ENCODE measurements at regions not wholly inside any gene's neighbourhood (a gene's known extent, or its start where the extent isn't known, plus 50 kb on each side); places are given as distances from the start of the nearest gene placed in this dataset.
"Not testable (repeated sequence)": the region's sequence is repeated elsewhere in the genome, so short reads cannot be mapped to it uniquely, and the experiment has no call there.

DNA sequence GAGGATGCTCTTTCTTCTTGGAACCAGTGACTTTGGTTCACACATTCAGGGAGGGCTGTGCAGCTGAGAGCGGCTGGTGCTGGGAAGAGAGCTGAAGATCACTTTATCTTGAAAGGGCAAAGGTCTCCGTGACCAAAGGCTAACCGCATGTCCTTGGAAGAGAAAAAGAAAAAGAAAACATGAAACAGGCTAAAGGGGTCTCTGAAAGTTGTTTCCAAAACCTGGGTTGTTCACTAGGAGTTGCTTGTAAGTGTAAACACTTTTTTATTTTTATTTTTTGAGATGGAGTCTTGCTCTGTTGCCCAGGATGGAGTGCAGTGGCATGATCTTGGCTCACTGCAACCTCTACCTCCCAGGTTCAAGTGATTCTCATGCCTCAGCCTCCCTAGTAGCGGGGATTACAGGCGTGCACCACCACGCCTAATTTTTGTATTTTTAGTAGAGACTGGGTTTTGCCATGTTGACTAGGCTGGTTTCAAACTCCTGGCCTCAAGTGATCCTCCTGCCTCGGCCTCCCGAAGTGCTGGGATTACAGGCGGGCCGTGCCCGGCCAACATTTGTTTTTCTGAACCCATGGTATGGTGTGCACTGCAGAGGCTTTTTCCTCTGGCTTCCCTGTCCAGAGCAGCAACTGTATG, 208.6 kb downstream of the C9orf50 start:
- Histone ChIP-seq H3K27ac (peak overlapping the region; percentile 97 to 98), H3K4me1 (replicated peaks in 1 of 2) (peaks cover 60 to 61% of the 10 kb centered on the region in 2 donors), H3K4me3 (peak overlapping the region in 1 of 5 donors; percentile 35)
- in situ Hi-C loops (cut with MboI; ENCODE audit: low pct_unique_long_range_greater_than_20kb in 2 of 9, low sequenced_read_pairs in 9 of 9, unreplicated experiment in 9 of 9); ATAC-seq (replicated peaks in 6 of 8): not testable (repeated sequence)
- WGBS, 10 experiments, result 67 to 100% (median 100%) methylated on average over 1 to 10 of the region's 11 CpGs; no CpG with 5 or more reads in 3 of the 10 experiments

DNA sequence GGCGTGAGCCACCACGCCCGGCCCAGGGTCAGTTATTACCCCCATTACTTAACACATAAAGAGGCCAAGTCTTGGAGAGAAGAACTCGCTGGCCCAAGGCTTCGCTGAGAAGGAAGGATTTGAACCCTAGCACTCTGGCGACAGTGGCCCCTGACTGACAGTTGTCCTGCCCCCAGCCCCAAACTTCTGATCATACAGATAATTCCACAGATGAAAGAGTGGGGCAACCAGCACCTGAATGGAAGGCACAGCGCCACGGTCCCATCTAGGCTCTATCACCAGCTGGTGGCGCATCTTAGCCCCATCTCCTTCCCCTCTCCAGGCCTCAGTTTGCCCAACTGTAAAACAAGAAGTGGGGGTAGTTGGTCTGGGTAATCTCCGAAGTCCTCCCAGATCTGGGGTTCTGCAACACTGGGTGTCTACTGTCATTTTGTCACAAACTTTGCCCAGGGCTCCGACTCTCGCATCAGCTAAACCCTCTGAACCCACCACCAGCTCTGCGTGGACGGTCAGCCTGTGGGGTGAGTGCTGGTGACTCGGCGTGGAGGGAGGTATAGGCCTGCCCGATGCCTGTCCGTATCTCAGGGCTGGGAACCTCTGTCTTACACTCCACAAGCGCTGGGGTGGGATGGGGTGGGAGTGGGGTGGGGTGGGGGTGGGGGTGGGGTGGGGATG, 209.3 kb downstream of the C9orf50 start:
- Histone ChIP-seq H3K27ac (peak overlapping the region; percentile 8 to 98), H3K4me1 (replicated peaks in 1 of 2) (peaks cover 55 to 56% of the 10 kb centered on the region in 2 donors), H3K4me3 (no peak overlapping the region)
- no peak for ATAC-seq (replicated peaks in 6 of 8)
- WGBS, 10 experiments, result 94 to 100% (median 100%) methylated on average over 1 to 5 of the region's 19 CpGs; no CpG with 5 or more reads in 5 of the 10 experiments
- in situ Hi-C loops (cut with MboI; ENCODE audit: low pct_unique_long_range_greater_than_20kb in 2 of 9, low sequenced_read_pairs in 9 of 9, unreplicated experiment in 9 of 9), result no loop called here

DNA sequence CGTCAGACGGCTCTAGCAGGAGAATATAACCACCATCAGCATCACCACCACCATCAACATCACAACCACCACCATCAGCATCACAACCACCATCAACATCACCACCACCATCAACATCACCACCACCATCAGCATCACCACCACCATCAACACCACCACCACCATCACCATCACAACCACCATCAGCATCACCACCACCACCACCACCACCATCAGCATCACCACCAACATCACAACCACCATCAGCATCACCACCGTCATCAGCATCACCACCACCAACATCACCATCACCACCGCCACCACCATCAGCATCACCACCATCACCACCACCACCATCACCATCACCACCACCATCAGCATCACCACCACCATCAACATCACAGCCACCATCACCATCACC, 210.7 kb downstream of the C9orf50 start:
- in situ Hi-C loops (cut with MboI; ENCODE audit: low pct_unique_long_range_greater_than_20kb in 2 of 9, low sequenced_read_pairs in 9 of 9, unreplicated experiment in 9 of 9), result no loop called here
- no CpG with 5 or more reads among the region's 4 CpGs for WGBS, 10 experiments
- peaks cover 41 to 42% of the 10 kb centered on the region in 2 donors for H3K4me1 ChIP-seq (replicated peaks in 1 of 2)

DNA sequence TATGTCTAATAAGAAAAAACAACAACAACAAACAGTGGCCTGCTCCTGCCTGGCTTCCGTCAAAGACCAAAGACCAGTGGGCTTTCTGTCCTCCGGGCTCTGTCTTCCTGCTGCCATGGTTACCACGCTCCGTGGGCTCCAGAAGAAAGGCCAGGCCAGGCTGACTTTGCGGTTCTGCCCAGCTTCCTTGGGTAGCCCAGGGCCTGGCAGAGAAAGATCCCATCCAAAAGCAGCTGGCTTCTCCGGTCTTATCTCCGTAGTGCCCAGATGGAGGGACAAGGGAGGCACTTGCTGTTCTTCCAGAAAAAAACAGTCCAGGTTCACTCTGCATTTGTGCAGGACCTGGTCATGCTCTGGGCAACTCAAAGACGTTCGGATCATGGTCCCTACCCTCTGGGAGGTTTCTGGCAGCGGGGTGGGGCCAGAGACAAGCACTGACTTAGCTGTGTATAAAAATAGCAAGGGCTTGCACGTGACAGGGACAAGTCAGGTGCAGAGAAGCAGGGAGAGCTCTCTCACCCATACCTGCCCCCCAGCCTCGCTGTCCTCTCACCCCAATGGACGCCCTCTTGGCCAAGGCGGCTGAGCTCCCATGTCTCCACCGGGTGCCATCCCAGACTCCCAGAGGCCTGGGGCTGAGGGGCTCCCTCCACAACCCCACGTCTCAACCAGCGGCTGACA, 212.2 kb downstream of the C9orf50 start:
- H3K4me3 ChIP-seq, result no peak overlapping the region
- 26 to 100% (median 67%) methylated on average over 2 to 7 of the region's 17 CpGs; no CpG with 5 or more reads in 2 of the 10 experiments for WGBS, 10 experiments
- in situ Hi-C loops (cut with MboI; ENCODE audit: low pct_unique_long_range_greater_than_20kb in 2 of 9, low sequenced_read_pairs in 9 of 9, unreplicated experiment in 9 of 9), result no loop called here
- H3K27ac ChIP-seq, result peak overlapping the region in 1 of 2 donors; percentile 17
- peak in 2 of 8 experiments; percentile 13 for ATAC-seq (replicated peaks in 6 of 8)
- H3K4me1 ChIP-seq (replicated peaks in 1 of 2), result peaks cover 33 to 37% of the 10 kb centered on the region in 2 donors

More for the DNA sequence above, 210.7 kb downstream of the C9orf50 start:
- Histone ChIP-seq H3K27ac (no peak overlapping the region), H3K4me3 (no peak overlapping the region)
- no peak for ATAC-seq (replicated peaks in 6 of 8)

DNA sequence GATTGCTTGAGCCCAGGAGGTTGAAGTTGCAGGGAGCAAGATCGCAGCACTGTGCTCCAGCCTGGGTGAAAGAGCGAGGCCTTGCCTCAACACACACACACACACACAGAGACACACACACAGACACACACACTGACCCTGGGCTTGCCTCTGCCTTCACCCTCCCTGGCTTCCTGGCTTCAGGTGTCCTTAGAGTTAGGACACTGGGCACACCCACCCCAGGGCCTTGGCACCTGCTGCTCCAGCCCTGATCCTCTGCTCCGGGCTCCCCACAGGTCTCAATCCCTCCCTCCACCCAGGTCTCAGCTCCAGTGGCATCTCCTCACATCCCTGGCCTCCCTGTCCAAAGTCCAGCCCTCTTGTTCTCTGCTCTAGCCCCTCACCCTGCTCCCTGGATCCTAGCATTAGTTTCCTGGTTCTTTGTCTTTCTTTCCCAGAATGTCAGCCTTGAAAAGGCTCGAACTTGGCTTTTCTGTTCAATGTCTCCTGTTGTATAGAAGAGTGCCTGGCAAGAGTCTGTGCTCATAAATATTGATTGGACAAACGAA, 212.9 kb downstream of the C9orf50 start:
- in situ Hi-C loops (cut with MboI; ENCODE audit: low pct_unique_long_range_greater_than_20kb in 2 of 9, low sequenced_read_pairs in 9 of 9, unreplicated experiment in 9 of 9), result no loop called here
- Histone ChIP-seq H3K27ac (peak overlapping the region in 1 of 2 donors; percentile 54), H3K4me1 (replicated peaks in 1 of 2) (peaks cover 40 to 44% of the 10 kb centered on the region in 2 donors), H3K4me3 (no peak overlapping the region)
- ATAC-seq (replicated peaks in 6 of 8), result no peak
- WGBS, 10 experiments, result 33 to 80% (median 50%) methylated on average over 1 to 2 of the region's 5 CpGs; no CpG with 5 or more reads in 5 of the 10 experiments

DNA sequence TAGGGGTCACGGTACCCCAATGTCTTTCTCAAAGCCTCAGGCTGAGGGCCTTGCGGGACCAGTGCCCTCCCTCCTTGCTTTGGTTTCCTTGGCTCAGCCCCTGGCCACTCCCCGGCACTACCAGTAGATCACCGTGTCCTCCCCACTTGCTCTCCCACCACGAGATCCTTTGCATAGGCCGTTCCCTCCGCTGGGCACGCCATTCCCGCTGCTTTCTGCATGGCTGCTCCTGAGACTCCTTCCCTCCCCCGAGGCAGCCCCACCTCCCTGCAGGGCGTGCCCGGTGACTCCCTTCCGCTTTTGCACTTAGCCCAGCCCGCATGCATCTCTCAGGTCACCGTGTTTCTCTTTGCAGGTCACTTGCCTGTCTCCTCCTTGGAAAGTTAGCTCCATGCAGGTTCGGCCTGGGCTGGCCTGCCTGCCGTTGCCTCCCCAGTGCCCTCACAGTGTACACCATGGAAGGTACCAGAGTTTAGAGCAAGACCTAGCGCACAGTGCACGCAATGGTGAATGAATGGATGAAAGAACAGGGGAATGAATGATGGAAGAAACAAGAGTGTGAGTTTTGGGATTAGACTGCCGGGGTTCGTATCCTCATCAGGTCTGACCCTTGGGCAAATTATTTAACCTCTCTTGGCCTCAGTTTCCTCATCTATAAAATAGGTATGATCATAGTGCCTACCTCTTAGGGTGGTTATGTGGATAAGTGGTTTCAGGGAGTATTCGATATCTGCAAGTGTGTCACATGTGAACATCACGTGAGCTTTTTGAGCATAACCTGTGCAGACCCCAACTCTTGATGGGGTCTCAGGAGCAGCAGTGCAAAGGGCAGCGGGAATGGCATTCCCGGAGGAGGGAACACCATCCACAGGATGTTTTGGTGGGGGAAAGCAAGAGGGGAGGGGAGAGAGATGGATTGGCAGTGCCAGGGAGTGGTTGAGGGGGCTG, 214.3 kb downstream of the C9orf50 start:
- H3K27ac ChIP-seq, result no peak overlapping the region

DNA sequence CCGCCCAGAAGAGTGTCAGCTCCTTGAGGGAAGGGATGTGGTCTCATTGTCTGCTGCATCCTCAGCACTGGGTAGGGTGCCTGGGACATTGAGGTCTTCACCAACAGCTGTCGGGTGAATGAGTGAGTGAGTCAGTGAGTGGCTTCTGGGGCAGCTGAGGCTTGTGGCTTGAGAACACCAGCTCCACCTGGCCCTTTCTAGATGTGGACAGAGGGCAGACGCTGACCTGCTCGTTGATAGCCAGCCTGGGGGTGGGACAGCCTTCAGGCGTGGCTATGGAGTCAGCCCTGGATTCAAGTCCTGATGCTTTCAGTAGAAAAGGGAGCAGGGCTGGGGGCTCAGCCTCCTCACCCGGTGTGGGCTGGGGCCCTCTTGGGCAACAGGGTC, 215.1 kb downstream of the C9orf50 start:
- in situ Hi-C loops (cut with MboI; ENCODE audit: low pct_unique_long_range_greater_than_20kb in 2 of 9, low sequenced_read_pairs in 9 of 9, unreplicated experiment in 9 of 9), result no loop called here
- ATAC-seq (replicated peaks in 6 of 8), result no peak
- no peak overlapping the region for H3K4me3 ChIP-seq
- WGBS, 10 experiments, result 29 to 100% (median 93%) methylated on average over 1 to 3 of the region's 6 CpGs; no CpG with 5 or more reads in 6 of the 10 experiments
- peaks cover 45 to 53% of the 10 kb centered on the region in 2 donors for H3K4me1 ChIP-seq (replicated peaks in 1 of 2)
- H3K27ac ChIP-seq, result no peak overlapping the region

More for the DNA sequence above, 214.3 kb downstream of the C9orf50 start:
- H3K4me1 ChIP-seq (replicated peaks in 1 of 2), result peaks cover 39 to 47% of the 10 kb centered on the region in 2 donors
- peak in 3 of 8 experiments; percentile 93 to 95 (median 94) for ATAC-seq (replicated peaks in 6 of 8)
- WGBS, 10 experiments, result 20 to 96% (median 81%) methylated on average over 1 to 14 of the region's 25 CpGs
- in situ Hi-C loops (cut with MboI; ENCODE audit: low pct_unique_long_range_greater_than_20kb in 2 of 9, low sequenced_read_pairs in 9 of 9, unreplicated experiment in 9 of 9), result no loop called here
- no peak overlapping the region for H3K4me3 ChIP-seq

DNA sequence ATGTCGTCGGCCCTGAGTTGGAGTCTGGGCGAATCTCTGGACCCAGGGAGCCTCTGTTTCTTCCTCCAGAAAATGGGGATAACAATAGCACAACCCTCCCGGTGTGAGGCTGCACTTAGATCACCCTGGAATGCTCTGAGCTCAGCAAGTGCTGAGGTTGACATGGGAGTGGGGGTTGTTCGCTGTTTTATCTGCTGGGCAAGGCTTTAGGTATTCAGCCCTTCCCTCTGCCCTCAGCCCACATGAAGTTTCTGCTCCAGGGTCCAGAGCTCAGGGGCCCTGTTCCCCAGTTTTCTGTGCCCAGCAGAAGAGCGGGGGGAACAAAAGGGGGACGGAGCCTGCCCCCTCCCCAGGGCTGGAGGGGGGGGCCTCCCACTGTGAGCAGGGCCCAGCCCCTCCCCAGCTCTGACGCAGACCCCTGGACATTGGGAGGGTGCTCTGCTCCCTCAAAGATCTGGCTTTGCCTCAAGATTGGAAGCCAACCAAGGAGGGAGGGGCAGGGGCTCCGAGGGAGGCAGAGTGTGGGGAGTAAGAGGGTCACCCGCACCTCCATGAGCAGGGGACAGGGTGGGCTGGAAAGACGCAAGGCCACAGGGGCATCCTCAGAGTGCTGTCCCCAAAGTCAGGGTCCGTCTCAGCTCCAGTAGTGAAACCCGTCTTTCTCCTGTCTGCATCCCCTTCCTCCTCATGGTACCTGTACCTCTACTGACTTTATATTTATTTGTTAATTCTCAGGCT, 215.6 kb downstream of the C9orf50 start:
- ATAC-seq (replicated peaks in 6 of 8), result no peak
- H3K27ac ChIP-seq, result no peak overlapping the region
- 77 to 87% methylated on average over 2 to 5 of the region's 13 CpGs; no CpG with 5 or more reads in 8 of the 10 experiments for WGBS, 10 experiments
- H3K4me1 ChIP-seq (replicated peaks in 1 of 2), result peaks cover 50 to 56% of the 10 kb centered on the region in 2 donors
- no peak overlapping the region for H3K4me3 ChIP-seq
- in situ Hi-C loops (cut with MboI; ENCODE audit: low pct_unique_long_range_greater_than_20kb in 2 of 9, low sequenced_read_pairs in 9 of 9, unreplicated experiment in 9 of 9), result no loop called here

DNA sequence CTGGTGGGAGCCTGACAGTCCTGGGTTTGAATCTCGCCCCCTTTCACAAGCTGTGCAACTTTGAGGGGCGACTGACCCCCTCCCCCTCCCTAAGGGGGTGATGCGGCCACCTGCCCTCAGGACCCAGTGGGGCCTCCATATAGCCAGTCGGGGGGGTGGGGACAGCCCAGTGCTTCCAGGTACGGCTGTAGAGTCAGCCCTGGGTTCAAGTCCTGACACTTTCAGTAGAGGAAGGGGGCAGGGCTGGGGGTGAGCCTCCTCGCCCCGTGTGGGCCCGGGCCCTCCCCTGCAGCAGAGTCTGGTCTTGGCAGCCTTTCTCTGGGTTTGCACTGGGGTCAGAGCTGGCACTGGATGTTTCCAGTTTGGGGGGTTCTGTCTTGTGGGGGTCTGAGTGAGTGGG, 216.3 kb downstream of the C9orf50 start:
- H3K4me1 ChIP-seq (replicated peaks in 1 of 2), result peaks cover 55 to 62% of the 10 kb centered on the region in 2 donors
- H3K4me3 ChIP-seq, result no peak overlapping the region
- in situ Hi-C loops (cut with MboI; ENCODE audit: low pct_unique_long_range_greater_than_20kb in 2 of 9, low sequenced_read_pairs in 9 of 9, unreplicated experiment in 9 of 9), result no loop called here
- ATAC-seq (replicated peaks in 6 of 8), result no peak
- no peak overlapping the region for H3K27ac ChIP-seq
- 80 to 100% methylated on average over 1 to 2 of the region's 8 CpGs; no CpG with 5 or more reads in 8 of the 10 experiments for WGBS, 10 experiments

DNA sequence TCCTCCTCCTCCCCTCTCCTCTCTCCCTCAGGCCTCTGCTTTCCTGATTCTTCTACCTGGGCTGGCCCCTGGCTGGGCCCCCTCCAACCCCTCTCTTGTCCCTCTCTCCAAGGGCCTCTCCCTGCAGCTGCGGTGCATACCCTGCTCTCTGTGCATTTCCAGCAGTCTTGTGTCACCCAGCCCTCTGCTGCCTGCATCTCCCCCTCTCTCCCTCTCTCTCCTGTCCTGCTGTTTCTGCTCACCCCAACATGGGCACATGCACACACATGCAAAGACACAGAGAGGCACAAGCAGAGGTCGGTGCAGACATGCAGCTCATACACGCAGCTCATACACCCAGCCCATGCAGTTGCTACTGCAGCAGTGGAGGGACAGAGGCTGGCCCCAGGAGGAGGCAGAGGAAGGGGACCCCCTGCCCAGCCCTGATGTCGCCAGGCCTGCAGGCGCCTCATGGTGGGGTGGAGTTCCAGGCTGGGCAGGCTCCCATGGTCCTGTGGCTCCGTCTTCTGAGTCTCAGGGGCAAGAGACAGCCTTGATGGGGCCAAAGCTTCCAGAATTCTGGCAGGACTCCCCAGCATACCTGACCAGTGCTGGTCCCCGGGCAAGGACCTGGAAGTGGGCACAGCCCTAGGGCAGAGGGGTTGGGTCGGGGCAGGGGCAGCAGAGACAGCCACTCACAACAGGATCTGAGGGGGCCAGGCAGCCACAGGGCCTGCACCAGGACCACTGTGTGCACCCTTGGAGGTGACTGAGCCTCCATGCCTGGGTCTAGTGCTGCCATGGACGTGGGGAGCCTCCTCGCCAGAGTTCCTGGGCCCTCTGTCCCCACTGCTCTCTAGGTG, 216.9 kb downstream of the C9orf50 start:
- Histone ChIP-seq H3K4me1 (replicated peaks in 1 of 2) (peaks cover 58 to 65% of the 10 kb centered on the region in 2 donors), H3K27ac (peak overlapping the region; percentile 15 to 74), H3K4me3 (no peak overlapping the region)
- ATAC-seq (replicated peaks in 6 of 8), result peak in 5 of 8 experiments; percentile 38 to 62 (median 41)
- WGBS, 10 experiments, result 41 to 100% (median 60%) methylated on average over 1 to 3 of the region's 10 CpGs; no CpG with 5 or more reads in 4 of the 10 experiments
- in situ Hi-C loops (cut with MboI; ENCODE audit: low pct_unique_long_range_greater_than_20kb in 2 of 9, low sequenced_read_pairs in 9 of 9, unreplicated experiment in 9 of 9), result no loop called here

Data from motor neuron (in vitro differentiated cells).